ENCODE measurements at regions not wholly inside any gene's neighbourhood (a gene's known extent, or its start where the extent isn't known, plus 50 kb on each side); places are given as distances from the start of the nearest gene placed in this dataset.

DNA sequence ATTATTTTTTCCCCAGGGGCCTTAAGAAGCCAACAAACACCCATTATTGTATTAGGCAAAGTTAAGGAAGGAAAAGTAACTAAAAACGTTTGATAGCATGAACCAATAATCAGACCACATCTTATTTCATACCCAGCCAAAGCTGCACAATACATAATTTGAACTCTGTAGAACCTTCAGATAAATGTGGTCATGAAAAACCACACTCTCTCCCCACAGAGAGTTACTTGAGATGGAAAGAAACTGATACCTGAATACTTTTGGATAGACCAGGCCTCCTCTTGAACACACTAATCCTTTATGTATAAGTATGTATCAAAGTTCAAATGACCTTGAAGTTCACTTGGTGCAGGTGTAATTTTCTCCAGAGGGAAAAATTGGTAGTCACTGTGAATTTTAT is 146.6 kb upstream of the FAM13C start:
- Histone ChIP-seq H3K27me3 (no peaks in the 10 kb centered on the region), H3K27ac (no peak overlapping the region), H3K36me3 (no peaks in the 10 kb centered on the region), H3K9me3 (no peaks in the 10 kb centered on the region), H3K4me1 (no peaks in the 10 kb centered on the region), H3K4me3 (no peak overlapping the region)
- TF ChIP-seq POLR2A (IDR thresholded peaks at IDR 0.05): no peak
- no peak for TF ChIP-seq POLR2AphosphoS5 (IDR thresholded peaks at IDR 0.05)
- TF ChIP-seq, protein P1, sequence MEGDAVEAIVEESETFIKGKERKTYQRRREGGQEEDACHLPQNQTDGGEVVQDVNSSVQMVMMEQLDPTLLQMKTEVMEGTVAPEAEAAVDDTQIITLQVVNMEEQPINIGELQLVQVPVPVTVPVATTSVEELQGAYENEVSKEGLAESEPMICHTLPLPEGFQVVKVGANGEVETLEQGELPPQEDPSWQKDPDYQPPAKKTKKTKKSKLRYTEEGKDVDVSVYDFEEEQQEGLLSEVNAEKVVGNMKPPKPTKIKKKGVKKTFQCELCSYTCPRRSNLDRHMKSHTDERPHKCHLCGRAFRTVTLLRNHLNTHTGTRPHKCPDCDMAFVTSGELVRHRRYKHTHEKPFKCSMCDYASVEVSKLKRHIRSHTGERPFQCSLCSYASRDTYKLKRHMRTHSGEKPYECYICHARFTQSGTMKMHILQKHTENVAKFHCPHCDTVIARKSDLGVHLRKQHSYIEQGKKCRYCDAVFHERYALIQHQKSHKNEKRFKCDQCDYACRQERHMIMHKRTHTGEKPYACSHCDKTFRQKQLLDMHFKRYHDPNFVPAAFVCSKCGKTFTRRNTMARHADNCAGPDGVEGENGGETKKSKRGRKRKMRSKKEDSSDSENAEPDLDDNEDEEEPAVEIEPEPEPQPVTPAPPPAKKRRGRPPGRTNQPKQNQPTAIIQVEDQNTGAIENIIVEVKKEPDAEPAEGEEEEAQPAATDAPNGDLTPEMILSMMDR (IDR thresholded peaks at IDR 0.05): no peak
- no peak for TF ChIP-seq EP300 (IDR thresholded peaks at IDR 0.05)
- no peak for DNase-seq
- WGBS, 2 donors: 49 to 69% methylated on average over 1 of the region's 1 CpG
- intact Hi-C loops (cut with DNase I): no loop called here

DNA sequence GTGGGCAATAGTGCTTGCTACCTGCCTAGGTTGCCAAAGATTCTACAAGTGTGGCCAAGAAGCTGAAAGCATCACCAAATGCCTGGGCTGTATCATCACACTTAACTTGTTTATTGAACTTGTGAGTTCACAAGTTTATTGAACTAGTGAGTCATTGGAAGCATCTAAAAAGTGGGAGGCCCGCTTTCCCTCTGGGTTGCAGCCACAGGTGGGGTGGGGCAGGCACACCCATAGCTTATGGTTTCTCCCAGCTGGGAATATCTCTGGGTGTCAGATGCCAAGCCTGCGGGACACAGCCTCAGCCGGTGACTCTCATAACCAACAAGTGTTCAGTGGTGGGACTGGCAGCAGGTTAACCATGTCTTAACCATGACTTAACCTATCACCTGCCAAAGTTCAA is 145.9 kb upstream of the FAM13C start:
- H3K4me1 ChIP-seq: no peaks in the 10 kb centered on the region
- no peaks in the 10 kb centered on the region for H3K27me3 ChIP-seq

DNA sequence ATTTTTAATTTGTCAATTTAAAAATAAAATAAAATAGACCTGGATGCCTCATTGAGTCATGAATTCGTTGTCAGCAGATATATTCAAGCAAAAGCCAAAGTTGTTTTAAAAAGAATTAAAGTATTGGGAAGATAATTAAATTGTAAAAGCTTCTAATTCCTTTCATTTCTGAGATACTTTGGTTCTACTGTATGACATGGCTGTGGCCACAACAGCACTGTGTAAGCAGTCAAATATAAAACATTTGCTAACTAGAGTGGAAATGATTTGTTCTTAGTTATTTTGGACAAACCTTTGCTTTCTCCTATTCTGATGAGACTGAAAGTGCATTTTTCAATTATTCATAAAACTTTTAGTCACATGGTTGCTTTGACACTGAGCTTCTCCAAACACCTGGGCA is 143.6 kb upstream of the FAM13C start:
- 63 to 82% methylated on average over 1 of the region's 1 CpG for WGBS, 2 donors
- H3K36me3 ChIP-seq: no peaks in the 10 kb centered on the region

More for the DNA sequence above, 145.9 kb upstream of the FAM13C start:
- TF ChIP-seq, protein P1 (IDR thresholded peaks at IDR 0.05): no peak
- no peak for TF ChIP-seq POLR2AphosphoS5 (IDR thresholded peaks at IDR 0.05)
- no peak for TF ChIP-seq POLR2A (IDR thresholded peaks at IDR 0.05)
- no peak for TF ChIP-seq EP300 (IDR thresholded peaks at IDR 0.05)
- intact Hi-C loops (cut with DNase I): no loop called here
- H3K36me3 ChIP-seq: no peaks in the 10 kb centered on the region
- DNase-seq: no peak
- no peak overlapping the region for H3K27ac ChIP-seq
- 10 to 65% methylated on average over 3 of the region's 3 CpGs for WGBS, 2 donors
- H3K9me3 ChIP-seq: no peaks in the 10 kb centered on the region
- H3K4me3 ChIP-seq: no peak overlapping the region

DNA sequence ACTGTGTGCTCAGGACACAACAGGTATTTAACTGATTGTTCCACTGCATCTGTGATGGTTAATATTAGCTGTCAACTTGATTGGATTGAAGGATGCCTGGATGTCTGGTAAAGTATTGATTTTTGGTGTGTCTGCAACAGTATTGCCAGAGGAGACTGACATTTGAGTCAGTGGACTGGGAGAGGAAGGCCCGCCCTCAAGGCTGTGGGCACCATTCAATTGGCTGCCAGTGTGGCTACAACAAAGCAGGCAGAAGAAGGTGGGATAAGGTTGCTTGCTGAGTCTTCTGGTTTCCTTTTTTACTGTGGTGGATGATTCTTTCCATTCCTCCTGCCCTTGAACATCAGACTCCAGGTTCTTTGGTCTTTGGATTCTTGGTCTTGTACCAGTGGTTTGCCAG is 137.1 kb upstream of the FAM13C start:
- no peaks in the 10 kb centered on the region for H3K36me3 ChIP-seq
- TF ChIP-seq EP300 (IDR thresholded peaks at IDR 0.05) (no peak), POLR2AphosphoS5 (IDR thresholded peaks at IDR 0.05) (no peak), POLR2A (IDR thresholded peaks at IDR 0.05) (no peak)
- TF ChIP-seq, protein P1 (IDR thresholded peaks at IDR 0.05): no peak
- intact Hi-C loops (cut with DNase I): no loop called here
- WGBS, 2 donors: 92 to 100% methylated on average over 1 of the region's 1 CpG
- H3K9me3 ChIP-seq: peaks cover 3 to 15% (median 6%) of the 10 kb centered on the region in 4 donors
- no peaks in the 10 kb centered on the region for H3K4me1 ChIP-seq
- no peak overlapping the region for H3K4me3 ChIP-seq
- no peak for DNase-seq
- no peak overlapping the region for H3K27ac ChIP-seq
- H3K27me3 ChIP-seq: no peaks in the 10 kb centered on the region

More for the DNA sequence above, 143.6 kb upstream of the FAM13C start:
- no peak for DNase-seq
- Histone ChIP-seq H3K9me3 (no peaks in the 10 kb centered on the region), H3K4me3 (no peak overlapping the region), H3K27ac (no peak overlapping the region), H3K27me3 (no peaks in the 10 kb centered on the region), H3K4me1 (no peaks in the 10 kb centered on the region)
- TF ChIP-seq POLR2AphosphoS5 (IDR thresholded peaks at IDR 0.05) (no peak), POLR2A (IDR thresholded peaks at IDR 0.05) (no peak), EP300 (IDR thresholded peaks at IDR 0.05) (no peak)
- TF ChIP-seq, protein P1 (IDR thresholded peaks at IDR 0.05): no peak
- intact Hi-C loops (cut with DNase I): no loop called here

DNA sequence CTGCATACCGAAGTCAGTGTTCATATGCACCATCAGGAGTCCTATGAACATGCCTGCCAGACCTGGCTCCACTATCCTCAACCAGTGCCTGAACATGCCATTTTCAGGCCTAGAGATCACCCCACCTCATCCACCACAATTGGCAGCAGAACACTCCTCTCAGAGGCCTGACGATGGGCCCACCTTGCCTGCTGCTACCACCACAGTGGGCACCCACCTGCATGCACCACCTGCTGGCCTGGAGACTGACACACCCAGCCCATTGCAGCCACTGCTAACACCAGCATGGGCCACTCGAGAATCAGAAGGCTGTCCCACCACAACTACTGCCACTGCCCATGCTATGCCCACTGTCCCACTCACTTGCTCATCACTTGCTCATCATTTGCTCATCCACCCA is 130.7 kb upstream of the FAM13C start:
- 91 to 93% methylated on average over 3 of the region's 3 CpGs for WGBS, 2 donors
- Histone ChIP-seq H3K9me3 (peaks cover 3 to 15% (median 6%) of the 10 kb centered on the region in 4 donors), H3K4me3 (no peak overlapping the region), H3K27ac (no peak overlapping the region), H3K4me1 (no peaks in the 10 kb centered on the region), H3K27me3 (no peaks in the 10 kb centered on the region), H3K36me3 (no peaks in the 10 kb centered on the region)
- intact Hi-C loops (cut with DNase I): no loop called here
- DNase-seq: no peak
- TF ChIP-seq, protein P1 (IDR thresholded peaks at IDR 0.05): no peak
- TF ChIP-seq EP300 (IDR thresholded peaks at IDR 0.05): no peak
- no peak for TF ChIP-seq POLR2A (IDR thresholded peaks at IDR 0.05)
- TF ChIP-seq POLR2AphosphoS5 (IDR thresholded peaks at IDR 0.05): no peak
